Kidney epithelial cell (primary cell): ENCODE measurements at regions not wholly inside any gene's neighbourhood (a gene's known extent, or its start where the extent isn't known, plus 50 kb on each side); places are given as distances from the start of the nearest gene placed in this dataset.

Experiments
- DNase-seq: peaks from one replicate; pipeline ENCODE4 v3.0.0-alpha.2; 2010; ENCODE audit warnings: low read depth
- H3K27me3 ChIP-seq: 2 replicates; pipeline ENCODE4 v1.6.0; 2011; ENCODE audit warnings: low read length; ENCODE audit not compliant: control insufficient read depth, insufficient read depth
- H3K36me3 ChIP-seq: 2 replicates; pipeline ENCODE4 v1.5.1; 2011; ENCODE audit warnings: low read length; ENCODE audit not compliant: control insufficient read depth, insufficient read depth
- H3K4me3 ChIP-seq: 2 replicates; pipeline ENCODE4 v1.5.1; 2011; ENCODE audit warnings: low read depth, mild to moderate bottlenecking, control low read depth, low read length
- CTCF ChIP-seq: IDR thresholded peaks from 2 replicates; pipeline ENCODE4 v1.5.1; 2011; ENCODE audit warnings: mild to moderate bottlenecking, moderate library complexity, low read length, control low read depth, inconsistent platforms; ENCODE audit not compliant: insufficient read depth, poor library complexity, severe bottlenecking

GRCh38 chr15:26024241-26024640 lies 161.1 kb upstream of the ATP10A start:
- DNase-seq, result no peak
- H3K36me3 ChIP-seq, result no peaks in the 10 kb centered on the region
- no peak overlapping the region for H3K4me3 ChIP-seq
- no peak for TF ChIP-seq CTCF
- H3K27me3 ChIP-seq, result no peaks in the 10 kb centered on the region

GRCh38 chr15:26023691-26024090 lies 160.6 kb upstream of the ATP10A start:
- H3K27me3 ChIP-seq, result no peaks in the 10 kb centered on the region
- no peak for DNase-seq
- TF ChIP-seq CTCF, result no peak
- H3K36me3 ChIP-seq, result no peaks in the 10 kb centered on the region
- no peak overlapping the region for H3K4me3 ChIP-seq

GRCh38 chr15:26023231-26023630 lies 160.1 kb upstream of the ATP10A start:
- Histone ChIP-seq H3K27me3 (no peaks in the 10 kb centered on the region), H3K4me3 (no peak overlapping the region), H3K36me3 (no peaks in the 10 kb centered on the region)
- no peak for DNase-seq
- TF ChIP-seq CTCF, result no peak

- no peak overlapping the region for H3K4me3 ChIP-seq
Observed at GRCh38 chr15:26020871-26021270, 157.7 kb upstream of the ATP10A start.

GRCh38 chr15:26017665-26018064 lies 154.5 kb upstream of the ATP10A start:
- no peak for DNase-seq
- no peaks in the 10 kb centered on the region for H3K36me3 ChIP-seq
- no peak overlapping the region for H3K4me3 ChIP-seq
- peaks cover 2% of the 10 kb centered on the region for H3K27me3 ChIP-seq
- TF ChIP-seq CTCF, result no peak

More at GRCh38 chr15:26020871-26021270, 157.7 kb upstream of the ATP10A start:
- no peaks in the 10 kb centered on the region for H3K36me3 ChIP-seq
- no peak for TF ChIP-seq CTCF
- DNase-seq, result no peak
- no peaks in the 10 kb centered on the region for H3K27me3 ChIP-seq

- TF ChIP-seq CTCF, result no peak
- H3K27me3 ChIP-seq, result peaks cover 2% of the 10 kb centered on the region
- H3K36me3 ChIP-seq, result no peaks in the 10 kb centered on the region
- H3K4me3 ChIP-seq, result no peak overlapping the region
- no peak for DNase-seq
Observed at GRCh38 chr15:26015516-26016075, 152.5 kb upstream of the ATP10A start.
